Mesendoderm (in vitro differentiated cells): ENCODE measurements at regions not wholly inside any gene's neighbourhood (a gene's known extent, or its start where the extent isn't known, plus 50 kb on each side); places are given as distances from the start of the nearest gene placed in this dataset.
A peak's percentile ranks its signal among the peaks of the same experiment; 100 is the strongest.

ENCODE experiments used
- DNase-seq: peaks from one replicate; pipeline ENCODE4 v3.0.0; 2013
- H2AK5ac ChIP-seq: 2 replicates; pipeline ENCODE4 v1.6.1; 2013; ENCODE audit warnings: low read length, inconsistent platforms
- H2BK120ac ChIP-seq: 2 replicates; pipeline ENCODE4 v1.6.1; 2013; ENCODE audit warnings: low read depth, mild to moderate bottlenecking, low read length, moderate library complexity, mixed read lengths
- H2BK15ac ChIP-seq: replicated peaks from 2 replicates; pipeline ENCODE4 v1.6.1; 2013; ENCODE audit warnings: low read depth, mild to moderate bottlenecking, moderate library complexity
- H2BK5ac ChIP-seq: 2 replicates; pipeline ENCODE4 v1.6.1; 2013; ENCODE audit warnings: low read length, inconsistent platforms
- H3K18ac ChIP-seq: 2 replicates; pipeline ENCODE4 v1.6.1; 2013; ENCODE audit warnings: mild to moderate bottlenecking, low read length, mixed read lengths
- H3K23ac ChIP-seq: one replicate; pipeline ENCODE4 v1.6.1; 2013; ENCODE audit warnings: low read length
- H3K27ac ChIP-seq: 2 replicates; pipeline ENCODE4 v1.5.1; 2013; ENCODE audit warnings: low read depth, mild to moderate bottlenecking, inconsistent platforms, low read length, moderate library complexity
- H3K27me3 ChIP-seq: 2 replicates; pipeline ENCODE4 v1.6.1; 2013; ENCODE audit warnings: low read length, control low read depth, mild to moderate bottlenecking, inconsistent platforms; ENCODE audit not compliant: insufficient read depth, poor library complexity
- H3K36me3 ChIP-seq: 2 replicates; pipeline ENCODE4 v1.6.1; 2013; ENCODE audit warnings: low read length, inconsistent platforms; ENCODE audit not compliant: control insufficient read depth, insufficient read depth
- H3K4ac ChIP-seq: one replicate; pipeline ENCODE4 v1.6.1; 2013; ENCODE audit warnings: low read depth, mild to moderate bottlenecking, low read length, moderate library complexity
- H3K4me1 ChIP-seq: 2 replicates; pipeline ENCODE4 v1.6.1; 2013; ENCODE audit warnings: low read depth, low read length, inconsistent platforms; ENCODE audit not compliant: control insufficient read depth
- H3K4me2 ChIP-seq: 2 replicates; pipeline ENCODE4 v1.6.1; 2013; ENCODE audit warnings: low read length
- H3K4me3 ChIP-seq: 2 replicates; pipeline ENCODE4 v1.5.1; 2013; ENCODE audit warnings: mild to moderate bottlenecking, low read length
- H3K56ac ChIP-seq: one replicate; pipeline ENCODE4 v1.6.1; 2013; ENCODE audit warnings: low read length
- H3K79me1 ChIP-seq: 2 replicates; pipeline ENCODE4 v1.6.1; 2013; ENCODE audit warnings: low read length, inconsistent platforms
- H3K79me2 ChIP-seq: 2 replicates; pipeline ENCODE4 v1.6.1; 2013; ENCODE audit warnings: mild to moderate bottlenecking, low read length; ENCODE audit not compliant: control insufficient read depth, insufficient read depth
- H3K9ac ChIP-seq: 2 replicates; pipeline ENCODE4 v1.6.1; 2013; ENCODE audit warnings: low read length, inconsistent platforms
- H4K5ac ChIP-seq: one replicate; pipeline ENCODE4 v1.6.1; 2013; ENCODE audit warnings: low read length
- H4K8ac ChIP-seq: one replicate; pipeline ENCODE4 v1.6.1; 2013; ENCODE audit warnings: low read depth, mild to moderate bottlenecking, control low read depth, low read length, moderate library complexity
- WGBS: extraction: QIAGEN DNeasy Blood & Tissue Kit; methylation state at CpG from one replicate; pipeline ENCODE4 v1.1.7; 2013; ENCODE audit warnings: low lambda C conversion rate, missing lambda C conversion rate; ENCODE audit not compliant: insufficient coverage; ENCODE audit errors: extremely low coverage; 5-methylcytosine and 5-hydroxymethylcytosine counted together

GRCh38 chr21:43343095-43343991, 83.6 kb downstream of the SIK1 start:
- Histone ChIP-seq H3K27ac (no peak overlapping the region), H3K4me1 (no peaks in the 10 kb centered on the region)

GRCh38 chr21:43342301-43342881, 84.5 kb downstream of the SIK1 start:
- no peaks in the 10 kb centered on the region for H3K4me1 ChIP-seq
- WGBS: 100% methylated on average over 1 of the region's 17 CpGs
- no peak for DNase-seq
- no peaks in the 10 kb centered on the region for H3K79me1 ChIP-seq
- H3K27me3 ChIP-seq: no peaks in the 10 kb centered on the region
- no peak overlapping the region for H3K4ac ChIP-seq
- H3K36me3 ChIP-seq: no peaks in the 10 kb centered on the region
- H3K4me2 ChIP-seq: no peak overlapping the region
- no peak overlapping the region for H4K8ac ChIP-seq
- no peak overlapping the region for H4K5ac ChIP-seq
- no peak overlapping the region for H3K23ac ChIP-seq
- no peak overlapping the region for H3K4me3 ChIP-seq
- no peak overlapping the region for H3K56ac ChIP-seq
- H2BK5ac ChIP-seq: no peak overlapping the region
- no peak overlapping the region for H3K9ac ChIP-seq
- no peaks in the 10 kb centered on the region for H3K79me2 ChIP-seq
- no peak overlapping the region for H2BK15ac ChIP-seq
- no peak overlapping the region for H3K27ac ChIP-seq
- no peak overlapping the region for H3K18ac ChIP-seq
- H2AK5ac ChIP-seq: no peak overlapping the region
- H2BK120ac ChIP-seq: no peak overlapping the region

More at GRCh38 chr21:43343095-43343991, 83.6 kb downstream of the SIK1 start:
- H2BK5ac ChIP-seq: no peak overlapping the region
- no peak overlapping the region for H3K9ac ChIP-seq
- no peaks in the 10 kb centered on the region for H3K36me3 ChIP-seq
- no peak overlapping the region for H3K23ac ChIP-seq
- no peak overlapping the region for H3K4me2 ChIP-seq
- no peaks in the 10 kb centered on the region for H3K79me2 ChIP-seq
- H3K56ac ChIP-seq: no peak overlapping the region
- H4K5ac ChIP-seq: no peak overlapping the region
- no peak overlapping the region for H2BK120ac ChIP-seq
- no peak overlapping the region for H3K4me3 ChIP-seq
- WGBS: no CpG with 5 or more reads among the region's 26 CpGs
- no peak overlapping the region for H3K4ac ChIP-seq
- no peak overlapping the region for H2BK15ac ChIP-seq
- H3K27me3 ChIP-seq: no peaks in the 10 kb centered on the region
- no peak overlapping the region for H4K8ac ChIP-seq
- H3K79me1 ChIP-seq: no peaks in the 10 kb centered on the region
- no peak overlapping the region for H2AK5ac ChIP-seq
- no peak for DNase-seq
- H3K18ac ChIP-seq: no peak overlapping the region

GRCh38 chr21:43341378-43342161, 85.4 kb downstream of the SIK1 start:
- Histone ChIP-seq H4K5ac (no peak overlapping the region), H2BK120ac (no peak overlapping the region), H4K8ac (no peak overlapping the region), H3K18ac (no peak overlapping the region), H3K4me1 (no peaks in the 10 kb centered on the region), H3K79me2 (no peaks in the 10 kb centered on the region), H2BK15ac (no peak overlapping the region), H2AK5ac (no peak overlapping the region), H3K4me3 (no peak overlapping the region), H3K23ac (no peak overlapping the region), H3K79me1 (no peaks in the 10 kb centered on the region), H3K36me3 (no peaks in the 10 kb centered on the region), H3K56ac (no peak overlapping the region), H3K4ac (no peak overlapping the region), H2BK5ac (no peak overlapping the region), H3K27me3 (no peaks in the 10 kb centered on the region), H3K27ac (no peak overlapping the region), H3K9ac (no peak overlapping the region), H3K4me2 (no peak overlapping the region)
- WGBS: no CpG with 5 or more reads among the region's 25 CpGs
- no peak for DNase-seq

GRCh38 chr21:43340491-43341377, 86.2 kb downstream of the SIK1 start:
- H2BK120ac ChIP-seq: no peak overlapping the region
- H3K9ac ChIP-seq: no peak overlapping the region
- no peaks in the 10 kb centered on the region for H3K79me1 ChIP-seq
- H3K36me3 ChIP-seq: no peaks in the 10 kb centered on the region
- DNase-seq: peak; percentile 78
- H3K79me2 ChIP-seq: no peaks in the 10 kb centered on the region
- H2BK15ac ChIP-seq: no peak overlapping the region
- no peak overlapping the region for H3K4ac ChIP-seq
- H2BK5ac ChIP-seq: no peak overlapping the region
- H3K27ac ChIP-seq: no peak overlapping the region
- no peak overlapping the region for H4K5ac ChIP-seq
- no peak overlapping the region for H4K8ac ChIP-seq
- no CpG with 5 or more reads among the region's 29 CpGs for WGBS
- H3K18ac ChIP-seq: no peak overlapping the region
- H3K27me3 ChIP-seq: no peaks in the 10 kb centered on the region
- H3K4me2 ChIP-seq: no peak overlapping the region
- H3K56ac ChIP-seq: no peak overlapping the region
- no peak overlapping the region for H3K4me3 ChIP-seq
- H2AK5ac ChIP-seq: no peak overlapping the region
- no peaks in the 10 kb centered on the region for H3K4me1 ChIP-seq
- H3K23ac ChIP-seq: peak overlapping the region; percentile 45

GRCh38 chr21:43339668-43340067, 87.3 kb downstream of the SIK1 start:
- Histone ChIP-seq H3K27me3 (no peaks in the 10 kb centered on the region), H2BK5ac (no peak overlapping the region), H3K9ac (no peak overlapping the region), H2BK120ac (no peak overlapping the region), H3K4ac (no peak overlapping the region), H3K4me1 (no peaks in the 10 kb centered on the region), H3K23ac (no peak overlapping the region), H3K4me3 (no peak overlapping the region), H3K79me1 (no peaks in the 10 kb centered on the region), H4K8ac (no peak overlapping the region), H3K36me3 (no peaks in the 10 kb centered on the region), H3K27ac (no peak overlapping the region), H3K79me2 (no peaks in the 10 kb centered on the region), H2AK5ac (no peak overlapping the region), H3K4me2 (no peak overlapping the region), H3K18ac (no peak overlapping the region), H2BK15ac (no peak overlapping the region), H4K5ac (no peak overlapping the region), H3K56ac (no peak overlapping the region)
- DNase-seq: no peak
- no CpG with 5 or more reads among the region's 16 CpGs for WGBS
